HepG2 (cell line): ENCODE measurements at regions not wholly inside any gene's neighbourhood (a gene's known extent, or its start where the extent isn't known, plus 50 kb on each side); places are given as distances from the start of the nearest gene placed in this dataset.

Source experiments
- ATAC-seq: fragments of 200-7000 bp; cut with Tn5 transposase; 3 replicates; pipeline ENCODE4 v1.9.1; 2020; ENCODE audit warnings: mild to moderate bottlenecking, moderate library complexity
- BruUV-seq: library from RNA; stranded (reverse); fragments of 400-500 nt; replicated peaks from 2 replicates; lab custom pipeline; 2021; lab: Mats Ljungman, UMichigan
- CTCF ChIA-PET: fragments of 300-600 bp; formaldehyde crosslinking; extraction: SDS; loops from one replicate; lab custom pipeline; 2021; ENCODE audit warnings: low total read pairs, inconsistent platforms, low intra/inter-chr PET ratio; lab: Yijun Ruan, JAX
- POLR2A ChIA-PET: fragments of 350-600 bp; sonication (Branson Sonifier 250); formaldehyde crosslinking; loops from one replicate; lab custom pipeline; 2020; ENCODE audit warnings: antibody characterized with exemption, inconsistent platforms; lab: Yijun Ruan, JAX
- DNase-seq: peaks from one replicate; pipeline ENCODE4 v3.0.0-alpha.2; 2015; ENCODE audit warnings: low spot score
- FAIRE-seq: peaks from 3 replicates; lab custom pipeline; 2011; peaks lifted over from hg19 to GRCh38; lab: Jason Lieb, UNC
- H2AFZ ChIP-seq: one replicate; pipeline ENCODE4 v1.6.1; 2011; ENCODE audit warnings: low read length, inconsistent platforms
- H3K27ac ChIP-seq: fragments of 300-600 bp; 3 replicates; pipeline ENCODE4 v1.8.0; 2011; ENCODE audit warnings: mixed run types, mild to moderate bottlenecking, mixed read lengths, low read length, inconsistent platforms; ENCODE audit not compliant: insufficient read depth; ENCODE audit errors: extremely low read length
- H3K27me3 ChIP-seq, 2 experiments: fragments of 200-600 bp in 1 of 2; 2 replicates in 1 of 2; 3 replicates in 1 of 2; pipeline versions ENCODE4 v1.6.0 to v1.8.0; 2011; ENCODE audit warnings: low read length in 2 of 2, mild to moderate bottlenecking in 2 of 2, moderate library complexity in 2 of 2, inconsistent platforms in 1 of 2; ENCODE audit not compliant: insufficient read depth in 2 of 2, control insufficient read depth in 1 of 2
- H3K36me3 ChIP-seq, 2 experiments: fragments of 200-600 bp in 1 of 2; replicated peaks in 1 of 2; 2 replicates in 1 of 2; 3 replicates in 1 of 2; pipeline versions ENCODE4 v1.5.1 to v1.8.0; 2011; ENCODE audit warnings: low read length in 2 of 2, inconsistent platforms in 1 of 2; ENCODE audit not compliant: insufficient read depth in 2 of 2, control insufficient read depth in 1 of 2
- H3K4me1 ChIP-seq: 2 replicates; pipeline ENCODE4 v1.5.1; 2012; ENCODE audit warnings: low read length, inconsistent platforms; ENCODE audit not compliant: insufficient read depth
- H3K4me2 ChIP-seq: 2 replicates; pipeline ENCODE4 v1.6.0; 2011; ENCODE audit warnings: low read depth, low read length, inconsistent platforms
- H3K4me3 ChIP-seq, 3 experiments: fragments of 200-600 bp in 1 of 3; sonication (generic), shearing (Covaris generic) in 1 of 3; replicated peaks in 1 of 3; 2 replicates each; pipeline ENCODE4 v1.5.1; 2011 to 2016; ENCODE audit warnings: low read length in 3 of 3, inconsistent platforms in 2 of 3, low read depth in 2 of 3, mild to moderate bottlenecking in 2 of 3, control low read depth in 1 of 3, mixed read lengths in 1 of 3; ENCODE audit not compliant: insufficient read depth in 1 of 3
- H3K79me2 ChIP-seq: one replicate; pipeline ENCODE4 v1.6.1; 2011; ENCODE audit warnings: low read length, inconsistent platforms; ENCODE audit not compliant: insufficient read depth
- H3K9ac ChIP-seq: 2 replicates; pipeline ENCODE4 v1.6.0; 2011; ENCODE audit warnings: mild to moderate bottlenecking, low read depth, low read length, inconsistent platforms; ENCODE audit not compliant: insufficient read depth
- H3K9me3 ChIP-seq: 2 replicates; pipeline ENCODE4 v1.5.1; 2012; ENCODE audit warnings: mild to moderate bottlenecking, low read length
- H4K20me1 ChIP-seq: 2 replicates; pipeline ENCODE4 v1.6.0; 2011; ENCODE audit warnings: inconsistent platforms, mild to moderate bottlenecking, low read length, moderate library complexity; ENCODE audit not compliant: insufficient read depth
- MYNN ChIP-seq: sonication (generic); formaldehyde crosslinking; IDR thresholded peaks from 2 replicates; pipeline ENCODE4 v1.4.0; 2020; ENCODE audit warnings: mild to moderate bottlenecking, low read depth, missing genetic modification reagents
- NFYC ChIP-seq: IDR thresholded peaks from 2 replicates; pipeline ENCODE4 v1.6.1; 2016; ENCODE audit warnings: missing genetic modification reagents, missing compliant biosample characterization
- PHB2 ChIP-seq: fragments of 450-650 bp; IDR thresholded peaks from 2 replicates; pipeline ENCODE4 v1.6.1; 2018; ENCODE audit not compliant: partially characterized antibody
- ZFY ChIP-seq: sonication (generic); formaldehyde crosslinking; IDR thresholded peaks from 2 replicates; pipeline ENCODE4 v1.4.0; 2020; ENCODE audit warnings: missing genetic modification reagents
- ZNF484 ChIP-seq: sonication (generic); formaldehyde crosslinking; IDR thresholded peaks from 2 replicates; pipeline ENCODE4 v1.5.1; 2020; ENCODE audit warnings: mild to moderate bottlenecking, low read depth, missing genetic modification reagents, borderline replicate concordance
- ZNF652 ChIP-seq: IDR thresholded peaks from 2 replicates; pipeline ENCODE4 v1.6.1; 2016; ENCODE audit warnings: low read depth, borderline replicate concordance
- ZNF790 ChIP-seq: sonication (generic); formaldehyde crosslinking; IDR thresholded peaks from 2 replicates; pipeline ENCODE4 v1.8.0; 2022; ENCODE audit warnings: missing genetic modification reagents, mild to moderate bottlenecking, borderline replicate concordance
- WGBS: methylation state at CpG from one replicate; pipeline ENCODE4 v1.1.6; 2017; ENCODE audit warnings: low lambda C conversion rate; 5-methylcytosine and 5-hydroxymethylcytosine counted together
- in situ Hi-C: cut with HindIII; loops from 2 replicates; pipeline ENCODE4 v1.10.0; 2017; ENCODE audit warnings: low pct_unique_long_range_greater_than_20kb; ENCODE audit not compliant: extremely low pct_ligation_motif_present
- intact Hi-C: fragments of 100-400 bp; cut with micrococcal nuclease; formaldehyde crosslinking; loops from one replicate; pipeline ENCODE4 v1.10.0; 2022; ENCODE audit not compliant: unreplicated experiment
- TF ChIP-seq, protein P1 (sequence below): IDR thresholded peaks from 2 replicates; pipeline ENCODE4 v1.6.1; 2012; ENCODE audit warnings: low read depth, low read length, improper control_type of control experiment

DNA sequence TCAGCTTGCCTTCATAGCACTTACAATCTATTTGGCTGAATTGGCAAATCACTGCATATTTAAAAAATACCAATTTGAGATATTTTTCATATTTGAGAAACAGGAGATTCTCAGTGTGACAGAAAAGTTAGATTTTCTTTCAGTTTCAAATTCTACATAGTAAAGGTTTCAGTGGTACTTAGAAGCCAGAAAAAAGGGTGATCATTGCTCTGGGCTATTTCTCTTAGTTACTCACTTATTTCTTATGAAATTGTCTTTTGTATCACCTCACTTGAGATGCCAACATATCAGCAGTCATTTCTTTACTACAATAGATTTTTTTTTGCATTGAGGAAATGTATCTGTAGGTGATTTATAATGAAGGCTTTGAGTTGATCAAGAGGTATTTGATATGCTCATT lies 478.2 kb downstream of the GATA3 start (continued):
- TF ChIP-seq ZNF484 (no peak), NFYC (no peak), ZNF790 (CRISPR knock-in tag) (no peak), MYNN (no peak), ZNF652 (no peak)
- TF ChIP-seq, all 625 proteins: peak for 0

DNA sequence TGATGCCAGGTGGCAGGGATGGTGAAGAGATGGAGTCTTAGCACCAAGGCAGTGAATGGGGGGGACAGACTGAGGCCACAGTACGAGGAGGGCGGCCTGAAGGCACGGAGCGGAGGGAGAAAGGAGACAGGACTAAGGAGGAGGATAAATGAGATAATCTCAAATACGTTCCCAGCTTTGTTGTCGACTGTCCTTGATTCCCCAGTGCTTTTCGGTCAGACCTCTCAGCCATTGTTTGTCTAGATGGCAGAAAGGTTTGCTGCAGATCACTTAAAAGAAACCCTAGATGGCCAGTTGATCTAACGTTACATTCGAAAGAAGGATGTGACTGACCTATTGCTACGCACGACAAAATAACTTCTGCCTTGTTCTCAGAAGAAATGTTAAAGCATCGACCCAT lies 479.0 kb downstream of the GATA3 start:
- Histone ChIP-seq H3K9ac (no peak overlapping the region), H3K27ac (no peak overlapping the region), H2AFZ (no peak overlapping the region), H3K79me2 (no peaks in the 10 kb centered on the region), H3K4me2 (no peak overlapping the region), H3K36me3 (no peaks in the 10 kb centered on the region), H3K4me1 (no peaks in the 10 kb centered on the region), H3K9me3 (no peaks in the 10 kb centered on the region), H4K20me1 (no peaks in the 10 kb centered on the region), H3K4me3 (no peak overlapping the region), H3K27me3 (no peaks in the 10 kb centered on the region; a peak in 1 of 5 replicates)
- ATAC-seq (no peak), FAIRE-seq (no peak), DNase-seq (no peak)
- intact Hi-C loops = no loop called here
- no TSS peak for BruUV-seq
- in situ Hi-C loops = no loop called here
- ChIA-PET CTCF (no interaction called here), POLR2A (no interaction called here)
- TF ChIP-seq ZFY (CRISPR knock-in tag) = no peak
- no peak for TF ChIP-seq PHB2
- TF ChIP-seq, protein P1, sequence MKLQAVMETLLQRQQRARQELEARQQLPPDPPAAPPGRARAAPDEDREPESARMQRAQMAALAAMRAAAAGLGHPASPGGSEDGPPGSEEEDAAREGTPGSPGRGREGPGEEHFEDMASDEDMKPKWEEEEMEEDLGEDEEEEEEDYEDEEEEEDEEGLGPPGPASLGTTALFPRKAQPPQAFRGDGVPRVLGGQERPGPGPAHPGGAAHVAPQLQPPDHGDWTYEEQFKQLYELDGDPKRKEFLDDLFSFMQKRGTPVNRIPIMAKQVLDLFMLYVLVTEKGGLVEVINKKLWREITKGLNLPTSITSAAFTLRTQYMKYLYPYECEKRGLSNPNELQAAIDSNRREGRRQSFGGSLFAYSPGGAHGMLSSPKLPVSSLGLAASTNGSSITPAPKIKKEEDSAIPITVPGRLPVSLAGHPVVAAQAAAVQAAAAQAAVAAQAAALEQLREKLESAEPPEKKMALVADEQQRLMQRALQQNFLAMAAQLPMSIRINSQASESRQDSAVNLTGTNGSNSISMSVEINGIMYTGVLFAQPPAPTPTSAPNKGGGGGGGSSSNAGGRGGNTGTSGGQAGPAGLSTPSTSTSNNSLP = no peak
- 43% methylated on average over 12 of the region's 12 CpGs for WGBS
